ENCODE measurements at regions not wholly inside any gene's neighbourhood (a gene's known extent, or its start where the extent isn't known, plus 50 kb on each side); places are given as distances from the start of the nearest gene placed in this dataset.

DNA sequence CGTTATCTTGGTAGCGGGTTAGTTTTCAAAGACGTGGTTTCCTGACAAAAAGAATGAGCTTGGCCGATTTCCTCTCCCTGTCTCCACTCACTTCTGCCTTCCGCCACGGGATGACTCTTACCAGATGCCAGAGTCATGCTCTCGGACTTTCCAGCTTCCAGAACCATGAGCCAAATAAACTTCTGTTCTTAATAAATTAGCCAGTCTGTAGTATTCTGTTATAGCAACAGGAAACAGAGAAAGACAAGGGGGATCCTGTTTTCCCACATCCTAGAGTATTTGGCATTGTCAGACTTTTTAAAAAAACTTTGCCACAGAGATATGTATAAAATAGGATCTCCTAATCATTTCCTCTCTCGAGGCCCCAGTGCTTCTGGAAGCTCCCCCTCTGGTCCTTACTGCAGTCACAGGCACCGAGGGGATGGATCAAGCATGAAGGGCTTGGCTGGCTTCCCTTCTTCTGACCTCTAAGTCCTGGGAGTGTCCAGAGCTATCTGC lies 84.9 kb upstream of the NAA20 start:
- no peak for TF ChIP-seq POLR2AphosphoS5 (IDR thresholded peaks at IDR 0.05; ENCODE audit: low read depth, low read length)
- no peak for TF ChIP-seq TAF1 (IDR thresholded peaks at IDR 0.05; ENCODE audit: borderline replicate concordance, insufficient read depth, low read length)

Data from PFSK-1 (cell line).